Heart left ventricle (tissue), 13 donors: ENCODE measurements at regions not wholly inside any gene's neighbourhood (a gene's known extent, or its start where the extent isn't known, plus 50 kb on each side); places are given as distances from the start of the nearest gene placed in this dataset.

ENCODE experiments used
- POLR2A ChIP-seq, 2 donors: fragments of 450-650 bp; IDR thresholded peaks; one replicate each; pipeline ENCODE4 v1.6.1; 2017; ENCODE audit warnings: antibody characterized with exemption in 2 of 2, mild to moderate bottlenecking in 2 of 2, moderate library complexity in 2 of 2
- TF ChIP-seq, protein P1 (sequence below), 12 donors: fragments of 200-600 bp; sonication (generic) in 4 of 12; IDR thresholded peaks; one replicate each; pipeline versions ENCODE4 v1.5.0 to v1.8.0; 2018 to 2022; ENCODE audit warnings: antibody characterized with exemption in 12 of 12, mild to moderate bottlenecking in 5 of 12
- donor health status: ischemic (EF 13 %, LVEDD 7.1; RV severe dilation, severe dysfunction).
- donor health status: DM: no; HTN: yes; CAD: no.
- donor health status: DM: no; HTN: no; CAD: no.
- donor health status: ischemic (EF 25% LVEDD 6.9; RV normal size, moderate dysfunction).
- donor health status: ischemic (EF 25% LVEDD 5.7; RV mildly dilated, moderate dysfunction).
- donor health status: ischemic (EF 35%, LVEDD 5.7; RV mildly dilated, moderate dysfunction).
- donor health status: nonischemic (EF 11% LVEDD 7.7; RV severe dilation, severe dysfunction).
- donor health status: DM: yes; HTN: yes; CAD: no.
- donor health status: PGD.
- donor health status: ischemic (EF 29% LVEDD 5.4; RV normal size, mild dysfunction).
- donor health status: nonischemic (EF 23%, LVEDD 6.1; RV moderate dilation, normal function).

- TF ChIP-seq, protein P1, sequence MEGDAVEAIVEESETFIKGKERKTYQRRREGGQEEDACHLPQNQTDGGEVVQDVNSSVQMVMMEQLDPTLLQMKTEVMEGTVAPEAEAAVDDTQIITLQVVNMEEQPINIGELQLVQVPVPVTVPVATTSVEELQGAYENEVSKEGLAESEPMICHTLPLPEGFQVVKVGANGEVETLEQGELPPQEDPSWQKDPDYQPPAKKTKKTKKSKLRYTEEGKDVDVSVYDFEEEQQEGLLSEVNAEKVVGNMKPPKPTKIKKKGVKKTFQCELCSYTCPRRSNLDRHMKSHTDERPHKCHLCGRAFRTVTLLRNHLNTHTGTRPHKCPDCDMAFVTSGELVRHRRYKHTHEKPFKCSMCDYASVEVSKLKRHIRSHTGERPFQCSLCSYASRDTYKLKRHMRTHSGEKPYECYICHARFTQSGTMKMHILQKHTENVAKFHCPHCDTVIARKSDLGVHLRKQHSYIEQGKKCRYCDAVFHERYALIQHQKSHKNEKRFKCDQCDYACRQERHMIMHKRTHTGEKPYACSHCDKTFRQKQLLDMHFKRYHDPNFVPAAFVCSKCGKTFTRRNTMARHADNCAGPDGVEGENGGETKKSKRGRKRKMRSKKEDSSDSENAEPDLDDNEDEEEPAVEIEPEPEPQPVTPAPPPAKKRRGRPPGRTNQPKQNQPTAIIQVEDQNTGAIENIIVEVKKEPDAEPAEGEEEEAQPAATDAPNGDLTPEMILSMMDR (IDR thresholded peaks at IDR 0.05): no peak
- no peak for TF ChIP-seq POLR2A (IDR thresholded peaks at IDR 0.05)
Observed at GRCh38 chr3:118808723-118809122, 225.9 kb downstream of the IGSF11 start.
